Heart left ventricle (tissue), 13 donors: ENCODE measurements at regions not wholly inside any gene's neighbourhood (a gene's known extent, or its start where the extent isn't known, plus 50 kb on each side); places are given as distances from the start of the nearest gene placed in this dataset.

Source experiments
- CTCF ChIP-seq, 12 donors: fragments of 200-600 bp; sonication (generic) in 4 of 12; IDR thresholded peaks; one replicate each; pipeline versions ENCODE4 v1.5.0 to v1.8.0; 2018 to 2022; ENCODE audit warnings: antibody characterized with exemption in 12 of 12, mild to moderate bottlenecking in 5 of 12
- POLR2A ChIP-seq, 2 donors: fragments of 450-650 bp; IDR thresholded peaks; one replicate each; pipeline ENCODE4 v1.6.1; 2017; ENCODE audit warnings: antibody characterized with exemption in 2 of 2, mild to moderate bottlenecking in 2 of 2, moderate library complexity in 2 of 2
- donor health status: ischemic (EF 13 %, LVEDD 7.1; RV severe dilation, severe dysfunction).
- donor health status: DM: no; HTN: yes; CAD: no.
- donor health status: DM: no; HTN: no; CAD: no.
- donor health status: ischemic (EF 25% LVEDD 6.9; RV normal size, moderate dysfunction).
- donor health status: ischemic (EF 25% LVEDD 5.7; RV mildly dilated, moderate dysfunction).
- donor health status: ischemic (EF 35%, LVEDD 5.7; RV mildly dilated, moderate dysfunction).
- donor health status: nonischemic (EF 11% LVEDD 7.7; RV severe dilation, severe dysfunction).
- donor health status: DM: yes; HTN: yes; CAD: no.
- donor health status: PGD.
- donor health status: ischemic (EF 29% LVEDD 5.4; RV normal size, mild dysfunction).
- donor health status: nonischemic (EF 23%, LVEDD 6.1; RV moderate dilation, normal function).

GRCh38 chr11:25655636-25656035 is 676.3 kb upstream of the ANO3 start:
- TF ChIP-seq CTCF (IDR thresholded peaks at IDR 0.05) (no peak), POLR2A (IDR thresholded peaks at IDR 0.05) (no peak)
